HUES6 (cell line): ENCODE measurements at regions not wholly inside any gene's neighbourhood (a gene's known extent, or its start where the extent isn't known, plus 50 kb on each side); places are given as distances from the start of the nearest gene placed in this dataset.
"Not testable (repeated sequence)": the region's sequence is repeated elsewhere in the genome, so short reads cannot be mapped to it uniquely, and the experiment has no call there.

ENCODE experiments used
- H3K27ac ChIP-seq: 2 replicates; pipeline ENCODE4 v1.7.0; 2013; ENCODE audit warnings: low read depth, mild to moderate bottlenecking, low read length, inconsistent platforms
- H3K27me3 ChIP-seq: 2 replicates; pipeline ENCODE4 v1.6.1; 2013; ENCODE audit warnings: low read length; ENCODE audit not compliant: control insufficient read depth, insufficient read depth
- H3K36me3 ChIP-seq: 2 replicates; pipeline ENCODE4 v1.6.1; 2013; ENCODE audit warnings: low read length; ENCODE audit not compliant: control insufficient read depth, insufficient read depth
- H3K4me1 ChIP-seq: 2 replicates; pipeline ENCODE4 v1.6.1; 2013; ENCODE audit warnings: low read length; ENCODE audit not compliant: control insufficient read depth, insufficient read depth
- H3K4me3 ChIP-seq: 2 replicates; pipeline ENCODE4 v1.5.1; 2013; ENCODE audit warnings: low read depth, low read length
- H3K9ac ChIP-seq: one replicate; pipeline ENCODE4 v1.6.1; 2013; ENCODE audit warnings: mild to moderate bottlenecking, low read length
- H3K9me3 ChIP-seq: 2 replicates; pipeline ENCODE4 v1.6.1; 2013; ENCODE audit warnings: low read depth, low read length; ENCODE audit not compliant: control insufficient read depth, insufficient read depth

DNA sequence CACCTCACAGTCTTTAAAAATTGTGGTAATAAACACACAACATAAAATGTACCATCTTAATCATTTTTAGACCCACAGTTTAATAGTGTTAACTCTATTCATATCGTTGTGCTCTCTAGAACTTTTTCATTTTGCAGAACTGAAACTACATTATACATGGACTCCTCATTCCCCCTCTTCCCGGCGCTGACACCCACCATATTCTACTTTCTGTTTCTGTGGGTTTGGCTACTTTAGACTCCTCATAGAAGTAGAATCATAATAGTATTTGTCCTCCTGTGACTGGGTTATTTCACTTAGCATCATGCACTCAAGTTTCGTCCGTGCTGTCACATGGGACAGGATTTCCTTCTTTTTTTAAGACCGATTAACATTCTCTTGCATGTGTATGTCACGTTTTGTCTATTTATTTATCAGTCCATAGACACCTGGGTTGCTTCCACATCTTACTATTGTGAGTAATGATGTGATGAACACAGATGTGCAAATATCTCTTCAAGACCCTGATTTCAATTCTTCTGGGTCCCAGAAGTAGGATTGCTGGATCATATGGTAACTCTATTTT lies 62.9 kb upstream of the TMPRSS2 start:
- H3K4me1 ChIP-seq, result no peaks in the 10 kb centered on the region
- peaks cover 4% of the 10 kb centered on the region; the same call in 1 of the 2 replicates for H3K27me3 ChIP-seq
- H3K9ac ChIP-seq, result no peak overlapping the region
- no peak overlapping the region for H3K4me3 ChIP-seq
- no peak overlapping the region for H3K27ac ChIP-seq
- H3K9me3 ChIP-seq, result peaks cover 11% of the 10 kb centered on the region
- H3K36me3 ChIP-seq, result no peaks in the 10 kb centered on the region

GRCh38 chr21:41568606-41569385 lies 60.8 kb upstream of the TMPRSS2 start:
- Histone ChIP-seq H3K4me1 (no peaks in the 10 kb centered on the region), H3K9me3 (peaks cover 7% of the 10 kb centered on the region), H3K9ac (no peak overlapping the region), H3K36me3 (no peaks in the 10 kb centered on the region), H3K4me3 (no peak overlapping the region), H3K27me3 (peaks cover 4% of the 10 kb centered on the region; the same call in 1 of the 2 replicates), H3K27ac (no peak overlapping the region)

DNA sequence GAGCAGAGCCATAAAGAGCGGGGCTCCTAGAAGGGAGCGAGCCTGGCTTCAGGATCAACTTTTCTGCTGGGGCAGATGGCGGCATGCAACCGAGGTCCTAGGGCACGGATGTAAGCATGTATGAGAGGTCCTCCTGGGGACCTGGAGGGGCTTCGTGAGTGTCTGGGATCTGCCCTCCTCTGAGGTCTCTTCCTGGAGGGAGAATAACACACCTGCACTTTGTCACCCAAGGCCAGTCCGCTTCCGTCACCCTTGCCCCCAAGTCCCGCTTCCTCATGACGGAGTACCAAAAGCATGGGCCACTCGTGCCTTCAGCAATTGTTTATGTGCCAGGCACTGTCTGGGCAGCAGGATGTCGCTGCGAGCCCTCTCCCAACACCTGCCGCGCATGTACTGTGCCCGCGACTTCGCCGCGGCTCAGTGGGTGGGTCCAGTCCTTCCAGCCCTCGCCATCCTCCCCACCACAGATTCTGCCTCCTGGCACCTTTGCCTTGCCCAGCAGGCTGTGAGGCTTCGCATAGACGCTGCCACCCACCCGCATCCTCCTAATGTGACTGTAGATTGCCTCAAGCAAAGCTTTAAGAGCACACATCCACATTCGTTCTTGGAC lies 60.0 kb upstream of the TMPRSS2 start:
- H3K27ac ChIP-seq, result no peak overlapping the region
- no peaks in the 10 kb centered on the region for H3K36me3 ChIP-seq
- no peaks in the 10 kb centered on the region for H3K4me1 ChIP-seq
- peaks cover 6% of the 10 kb centered on the region; the same call in 1 of the 2 replicates for H3K27me3 ChIP-seq
- peaks cover 7% of the 10 kb centered on the region for H3K9me3 ChIP-seq
- H3K9ac ChIP-seq, result no peak overlapping the region
- no peak overlapping the region for H3K4me3 ChIP-seq

DNA sequence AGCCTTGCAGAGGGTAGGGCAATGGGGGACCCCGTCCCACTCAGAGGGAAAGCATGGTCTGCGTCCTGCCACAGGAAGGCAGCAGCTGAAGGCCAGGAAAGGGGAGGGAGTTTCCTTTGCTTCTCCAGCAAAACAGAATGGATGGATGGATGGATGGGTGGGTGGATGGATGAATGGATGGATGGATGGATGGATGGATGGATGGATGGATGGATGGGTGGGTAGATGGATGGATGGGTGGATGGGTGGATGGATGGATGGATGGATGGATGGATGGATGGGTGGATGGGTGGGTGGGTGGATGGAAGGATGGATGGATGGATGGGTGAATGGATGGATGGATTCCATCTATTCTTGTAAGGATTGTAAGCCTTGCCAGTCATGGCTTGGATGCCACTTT lies 59.3 kb upstream of the TMPRSS2 start:
- H3K27ac ChIP-seq, H3K27me3 ChIP-seq, H3K9ac ChIP-seq, H3K4me1 ChIP-seq, H3K4me3 ChIP-seq, H3K9me3 ChIP-seq, H3K36me3 ChIP-seq: not testable (repeated sequence)

GRCh38 chr21:41566500-41567014 lies 58.6 kb upstream of the TMPRSS2 start:
- Histone ChIP-seq H3K4me1 (no peaks in the 10 kb centered on the region), H3K9ac (no peak overlapping the region)

DNA sequence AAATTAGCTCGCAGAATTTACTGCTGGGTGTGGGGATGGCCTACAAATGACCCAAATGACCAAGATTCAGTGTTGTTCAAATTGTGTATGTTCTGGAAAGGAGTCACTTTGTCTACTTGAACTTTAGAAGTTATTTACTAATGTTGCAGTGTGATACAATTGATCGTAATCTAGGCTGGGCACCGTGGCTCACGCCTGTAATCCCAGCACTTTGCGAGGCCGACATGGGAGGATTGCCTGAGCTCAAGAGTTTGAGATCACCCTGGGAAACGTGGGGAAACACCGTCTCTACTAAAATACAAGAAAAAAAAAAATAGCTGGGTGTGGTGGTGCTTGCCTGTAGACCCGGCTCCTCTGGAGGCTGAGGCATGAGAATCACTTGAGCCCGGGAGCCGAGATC lies 57.6 kb upstream of the TMPRSS2 start:
- Histone ChIP-seq H3K27ac (no peak overlapping the region), H3K9ac (no peak overlapping the region), H3K9me3 (no peaks in the 10 kb centered on the region), H3K4me1 (peaks cover 5% of the 10 kb centered on the region; the same call in 1 of the 2 replicates), H3K36me3 (no peaks in the 10 kb centered on the region), H3K4me3 (no peak overlapping the region), H3K27me3 (peaks cover 6% of the 10 kb centered on the region; the same call in 1 of the 2 replicates)

More at GRCh38 chr21:41566500-41567014, 58.6 kb upstream of the TMPRSS2 start:
- Histone ChIP-seq H3K27ac (no peak overlapping the region), H3K4me3 (no peak overlapping the region), H3K36me3 (no peaks in the 10 kb centered on the region), H3K9me3 (no peaks in the 10 kb centered on the region), H3K27me3 (peaks cover 6% of the 10 kb centered on the region; the same call in 1 of the 2 replicates)

GRCh38 chr21:41564871-41565274 lies 56.9 kb upstream of the TMPRSS2 start:
- H3K4me3 ChIP-seq, result no peak overlapping the region
- H3K27ac ChIP-seq, result no peak overlapping the region

GRCh38 chr21:41562101-41563000 lies 54.4 kb upstream of the TMPRSS2 start:
- Histone ChIP-seq H3K9me3 (no peaks in the 10 kb centered on the region), H3K4me3 (no peak overlapping the region), H3K27ac (no peak overlapping the region), H3K9ac (no peak overlapping the region), H3K27me3 (peaks cover 2% of the 10 kb centered on the region; the same call in 1 of the 2 replicates), H3K4me1 (peaks cover 5% of the 10 kb centered on the region; the same call in 1 of the 2 replicates), H3K36me3 (no peaks in the 10 kb centered on the region)

More at GRCh38 chr21:41564871-41565274, 56.9 kb upstream of the TMPRSS2 start:
- no peaks in the 10 kb centered on the region for H3K36me3 ChIP-seq
- H3K9me3 ChIP-seq, result no peaks in the 10 kb centered on the region
- H3K4me1 ChIP-seq, result peaks cover 5% of the 10 kb centered on the region; the same call in 1 of the 2 replicates
- no peak overlapping the region for H3K9ac ChIP-seq
- H3K27me3 ChIP-seq, result peaks cover 6% of the 10 kb centered on the region; the same call in 1 of the 2 replicates

DNA sequence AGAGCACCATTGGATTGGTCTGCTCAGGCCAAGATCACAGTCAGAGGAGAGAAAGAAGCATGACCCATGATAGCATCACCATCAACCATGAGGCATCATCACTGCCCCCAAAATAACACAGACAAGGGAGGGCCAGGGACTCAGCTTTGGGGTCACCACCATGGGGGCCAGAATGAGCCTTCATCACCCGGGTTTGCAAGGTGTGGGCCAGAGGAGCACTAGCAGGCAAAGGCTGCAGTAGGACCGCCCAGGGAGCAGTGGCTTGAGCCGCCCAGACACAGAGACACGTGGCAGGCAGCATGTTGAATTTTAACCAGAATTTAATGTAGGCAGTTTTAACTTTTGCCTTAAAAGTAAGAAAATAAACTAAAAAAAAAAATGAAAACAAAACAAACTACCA lies 53.7 kb upstream of the TMPRSS2 start:
- Histone ChIP-seq H3K4me1 (peaks cover 5% of the 10 kb centered on the region; the same call in 1 of the 2 replicates), H3K9me3 (no peaks in the 10 kb centered on the region), H3K9ac (no peak overlapping the region), H3K27me3 (peaks cover 2% of the 10 kb centered on the region; the same call in 1 of the 2 replicates), H3K36me3 (no peaks in the 10 kb centered on the region), H3K4me3 (no peak overlapping the region), H3K27ac (no peak overlapping the region)

DNA sequence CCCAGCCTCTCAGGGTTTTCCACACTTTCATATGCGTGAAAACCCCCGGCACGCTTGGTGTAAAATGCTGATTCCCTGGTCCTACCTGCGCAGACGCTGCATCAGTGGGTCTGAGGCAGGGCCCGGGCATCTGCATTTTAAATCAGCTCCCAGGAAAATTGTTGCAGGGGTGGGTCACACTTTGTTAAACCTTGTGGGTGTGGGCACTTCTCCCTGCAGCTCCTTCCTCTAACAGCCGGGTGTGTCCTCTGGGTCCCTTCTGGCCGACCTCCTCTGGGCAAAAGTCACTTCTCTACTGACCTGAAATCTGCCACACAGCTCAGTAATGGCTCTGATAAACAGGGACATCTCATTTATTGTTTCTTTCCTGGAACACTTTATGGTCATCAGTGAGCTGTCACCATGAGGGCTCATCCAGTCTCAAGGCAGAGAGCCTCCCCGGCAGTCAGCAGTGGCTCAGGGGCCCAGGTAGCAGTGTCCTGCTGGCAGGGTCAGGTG lies 52.8 kb upstream of the TMPRSS2 start:
- Histone ChIP-seq H3K9ac (no peak overlapping the region), H3K9me3 (no peaks in the 10 kb centered on the region), H3K27ac (no peak overlapping the region), H3K4me1 (peaks cover 5% of the 10 kb centered on the region; the same call in 1 of the 2 replicates), H3K36me3 (no peaks in the 10 kb centered on the region), H3K27me3 (peaks cover 2% of the 10 kb centered on the region; the same call in 1 of the 2 replicates), H3K4me3 (no peak overlapping the region)
